ENCODE measurements at regions not wholly inside any gene's neighbourhood (a gene's known extent, or its start where the extent isn't known, plus 50 kb on each side); places are given as distances from the start of the nearest gene placed in this dataset.

DNA sequence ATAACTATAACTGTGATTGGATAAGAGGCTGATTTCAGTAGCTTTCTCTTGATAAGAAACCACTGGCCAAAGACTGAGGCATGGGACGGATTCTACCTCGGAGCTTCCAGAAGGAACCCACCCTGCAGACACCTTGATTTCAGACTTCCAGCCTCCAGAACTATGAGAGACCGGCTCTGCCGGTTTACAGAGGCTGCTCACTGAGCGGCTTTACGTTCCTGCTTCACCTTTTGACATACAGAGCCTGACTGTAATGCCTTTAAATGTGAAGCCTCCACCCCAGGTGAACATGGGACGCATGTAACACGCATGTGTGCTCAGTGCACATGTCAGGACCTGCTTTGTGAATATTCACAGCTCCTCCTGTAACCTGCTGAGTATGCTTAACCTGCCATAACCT is 361.5 kb downstream of the CTTN start:
- Histone ChIP-seq H2AFZ (ENCODE audit: low read length) (no peak overlapping the region), H2AK5ac (ENCODE audit: low read depth, low read length) (no peak overlapping the region), H2BK120ac (ENCODE audit: low read depth, low read length) (no peak overlapping the region), H3K23ac (ENCODE audit: low read depth, low read length, poor library complexity) (no peak overlapping the region), H3K9ac (ENCODE audit: low read depth, low read length, poor library complexity) (no peak overlapping the region), H3K27me3 (ENCODE audit: control insufficient read depth in 3 of 3, insufficient read depth in 3 of 3, low read depth in 1 of 3, low read length in 3 of 3) (no peaks in the 10 kb centered on the region), H2BK12ac (ENCODE audit: low read length) (no peak overlapping the region), H3K18ac (ENCODE audit: low read length) (no peak overlapping the region), H2BK15ac (ENCODE audit: low read length) (no peak overlapping the region), H3K4me1 (ENCODE audit: control insufficient read depth in 2 of 2, insufficient read depth in 1 of 2, low read depth in 1 of 2, low read length in 2 of 2) (peaks cover 5 to 6% of the 10 kb centered on the region in 2 donors), H4K91ac (ENCODE audit: low read depth, low read length, poor library complexity) (no peak overlapping the region), H4K8ac (ENCODE audit: low read depth, low read length) (no peak overlapping the region), H3K4me2 (ENCODE audit: insufficient read depth, low read length, poor library complexity, severe bottlenecking) (no peak overlapping the region), H3K14ac (ENCODE audit: low read length) (no peak overlapping the region), H3K4me3 (ENCODE audit: low read length in 2 of 2) (no peak overlapping the region), H3K36me3 (replicated peaks in 1 of 2; ENCODE audit: control insufficient read depth in 2 of 2, insufficient read depth in 2 of 2, low read length in 2 of 2) (no peaks in the 10 kb centered on the region), H3K4ac (ENCODE audit: low read length) (no peak overlapping the region), H3K27ac (replicated peaks; ENCODE audit: low read length) (no peak overlapping the region), H3K9me3 (replicated peaks in 1 of 2; ENCODE audit: control insufficient read depth in 2 of 2, insufficient read depth in 1 of 2, low read depth in 1 of 2, low read length in 2 of 2) (peaks cover 0 to 2% of the 10 kb centered on the region in 2 donors), H3K79me1 (ENCODE audit: low read depth, low read length) (peaks cover 2% of the 10 kb centered on the region), H2BK5ac (ENCODE audit: low read length) (no peak overlapping the region)
- WGBS, 2 donors (ENCODE audit: extremely low coverage in 2 of 2, insufficient read length in 2 of 2, insufficient replicate concordance in 1 of 2) = no CpG with 5 or more reads among the region's 8 CpGs
- DNase-seq (ENCODE audit: low spot score) = no peak

DNA sequence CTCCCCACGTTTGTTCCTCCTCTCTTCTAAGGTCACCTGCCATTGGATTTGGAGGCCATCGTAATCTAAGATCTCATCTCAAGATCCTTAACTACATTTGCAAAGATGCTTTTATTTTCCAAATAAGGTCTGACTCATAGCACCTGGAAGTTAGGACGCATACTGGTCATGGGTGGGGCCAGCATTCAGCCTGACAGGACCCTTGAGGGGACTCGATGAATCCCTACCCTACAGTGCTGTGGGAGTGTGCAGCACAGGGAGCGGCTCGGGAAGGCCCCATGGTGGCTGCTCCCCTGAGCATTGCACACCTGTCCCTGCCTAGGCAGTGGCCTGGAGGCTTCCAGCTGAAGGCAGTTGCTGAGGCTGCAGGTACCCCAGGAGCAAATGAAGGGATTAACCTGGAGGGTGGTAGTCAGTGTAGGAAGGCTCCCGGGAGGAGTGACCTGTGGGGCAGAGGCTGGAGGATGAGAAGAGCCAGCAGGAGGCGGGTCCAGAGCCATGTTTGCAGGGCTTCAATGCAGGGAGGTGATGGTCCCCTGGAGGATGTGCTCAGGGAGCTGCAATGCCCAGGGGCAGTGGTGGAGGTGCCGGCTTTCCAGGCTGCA is 362.2 kb downstream of the CTTN start:
- Histone ChIP-seq H3K9ac (ENCODE audit: low read depth, low read length, poor library complexity) (no peak overlapping the region), H3K36me3 (replicated peaks in 1 of 2; ENCODE audit: control insufficient read depth in 2 of 2, insufficient read depth in 2 of 2, low read length in 2 of 2) (no peaks in the 10 kb centered on the region), H2BK5ac (ENCODE audit: low read length) (no peak overlapping the region), H3K4ac (ENCODE audit: low read length) (no peak overlapping the region), H2BK12ac (ENCODE audit: low read length) (no peak overlapping the region), H2AK5ac (ENCODE audit: low read depth, low read length) (peak overlapping the region; percentile 71), H3K79me1 (ENCODE audit: low read depth, low read length) (peaks cover 2% of the 10 kb centered on the region), H2BK120ac (ENCODE audit: low read depth, low read length) (no peak overlapping the region), H3K18ac (ENCODE audit: low read length) (peak overlapping the region; percentile 44), H3K27me3 (ENCODE audit: control insufficient read depth in 3 of 3, insufficient read depth in 3 of 3, low read depth in 1 of 3, low read length in 3 of 3) (no peaks in the 10 kb centered on the region), H3K23ac (ENCODE audit: low read depth, low read length, poor library complexity) (no peak overlapping the region), H2AFZ (ENCODE audit: low read length) (no peak overlapping the region), H3K14ac (ENCODE audit: low read length) (no peak overlapping the region), H3K4me3 (ENCODE audit: low read length in 2 of 2) (no peak overlapping the region), H4K91ac (ENCODE audit: low read depth, low read length, poor library complexity) (no peak overlapping the region), H3K27ac (replicated peaks; ENCODE audit: low read length) (no peak overlapping the region), H3K4me2 (ENCODE audit: insufficient read depth, low read length, poor library complexity, severe bottlenecking) (no peak overlapping the region), H4K8ac (ENCODE audit: low read depth, low read length) (no peak overlapping the region), H3K4me1 (ENCODE audit: control insufficient read depth in 2 of 2, insufficient read depth in 1 of 2, low read depth in 1 of 2, low read length in 2 of 2) (peaks cover 4 to 6% of the 10 kb centered on the region in 2 donors), H3K9me3 (replicated peaks in 1 of 2; ENCODE audit: control insufficient read depth in 2 of 2, insufficient read depth in 1 of 2, low read depth in 1 of 2, low read length in 2 of 2) (peaks cover 0 to 2% of the 10 kb centered on the region in 2 donors), H2BK15ac (ENCODE audit: low read length) (no peak overlapping the region)
- no peak for DNase-seq (ENCODE audit: low spot score)
- WGBS, 2 donors (ENCODE audit: extremely low coverage in 2 of 2, insufficient read length in 2 of 2, insufficient replicate concordance in 1 of 2) = no CpG with 5 or more reads among the region's 9 CpGs

DNA sequence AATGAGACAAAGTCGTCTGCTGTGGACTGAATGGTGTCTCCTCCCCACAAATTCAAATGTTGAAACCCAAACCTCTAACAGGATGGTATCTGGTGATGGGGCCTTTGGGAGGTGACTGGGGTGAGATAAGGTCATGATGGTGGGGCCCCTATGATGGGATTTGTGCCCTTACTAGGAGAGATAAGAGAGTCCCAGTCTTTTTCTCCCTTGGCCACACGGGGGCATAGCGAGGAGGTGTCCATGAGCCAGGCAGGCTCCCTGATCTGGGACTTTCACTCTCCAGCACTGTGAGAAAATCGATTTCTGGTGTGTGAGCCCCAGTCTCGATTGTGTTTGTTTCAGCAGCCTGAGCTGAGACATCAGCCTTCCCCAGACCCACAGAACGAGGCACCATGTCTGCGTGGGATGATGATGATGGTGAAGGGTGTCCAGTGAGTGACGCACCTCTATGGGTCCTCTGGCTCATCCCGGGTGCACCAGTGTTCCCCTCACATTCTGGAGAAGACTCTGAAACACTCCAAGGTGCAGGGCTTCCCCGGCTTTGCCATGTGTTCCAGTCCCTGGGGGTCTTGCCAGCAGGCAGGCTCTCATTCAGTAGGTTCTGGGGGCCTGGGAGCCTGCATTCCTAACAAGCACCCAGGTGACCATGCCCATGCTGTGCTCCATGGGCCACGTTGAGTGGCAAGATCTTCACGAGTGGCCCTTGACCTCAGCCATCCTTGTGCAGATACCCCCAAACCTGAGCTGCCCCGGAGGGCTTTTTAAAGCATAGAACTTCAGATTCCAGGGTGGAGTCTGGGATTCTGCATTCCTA is 363.0 kb downstream of the CTTN start:
- no peak overlapping the region for H3K18ac ChIP-seq (ENCODE audit: low read length)
- H2BK120ac ChIP-seq (ENCODE audit: low read depth, low read length) = no peak overlapping the region
- H3K9me3 ChIP-seq (replicated peaks in 1 of 2; ENCODE audit: control insufficient read depth in 2 of 2, insufficient read depth in 1 of 2, low read depth in 1 of 2, low read length in 2 of 2) = peaks cover 0 to 2% of the 10 kb centered on the region in 2 donors
- no peak overlapping the region for H3K27ac ChIP-seq (replicated peaks; ENCODE audit: low read length)
- no peak overlapping the region for H2AK5ac ChIP-seq (ENCODE audit: low read depth, low read length)
- no peak overlapping the region for H2BK5ac ChIP-seq (ENCODE audit: low read length)
- no peak overlapping the region for H2BK15ac ChIP-seq (ENCODE audit: low read length)
- H2AFZ ChIP-seq (ENCODE audit: low read length) = no peak overlapping the region
- H3K4me2 ChIP-seq (ENCODE audit: insufficient read depth, low read length, poor library complexity, severe bottlenecking) = no peak overlapping the region
- H3K4me3 ChIP-seq (ENCODE audit: low read length in 2 of 2) = no peak overlapping the region
- peaks cover 0 to 6% of the 10 kb centered on the region in 2 donors for H3K4me1 ChIP-seq (ENCODE audit: control insufficient read depth in 2 of 2, insufficient read depth in 1 of 2, low read depth in 1 of 2, low read length in 2 of 2)
- H3K27me3 ChIP-seq (ENCODE audit: control insufficient read depth in 3 of 3, insufficient read depth in 3 of 3, low read depth in 1 of 3, low read length in 3 of 3) = no peaks in the 10 kb centered on the region
- WGBS, 2 donors (ENCODE audit: extremely low coverage in 2 of 2, insufficient read length in 2 of 2, insufficient replicate concordance in 1 of 2) = no CpG with 5 or more reads among the region's 13 CpGs
- no peak overlapping the region for H3K9ac ChIP-seq (ENCODE audit: low read depth, low read length, poor library complexity)
- no peak overlapping the region for H3K4ac ChIP-seq (ENCODE audit: low read length)
- DNase-seq (ENCODE audit: low spot score) = no peak
- H3K23ac ChIP-seq (ENCODE audit: low read depth, low read length, poor library complexity) = peak overlapping the region; percentile 16
- H2BK12ac ChIP-seq (ENCODE audit: low read length) = no peak overlapping the region
- no peak overlapping the region for H4K8ac ChIP-seq (ENCODE audit: low read depth, low read length)
- H3K36me3 ChIP-seq (replicated peaks in 1 of 2; ENCODE audit: control insufficient read depth in 2 of 2, insufficient read depth in 2 of 2, low read length in 2 of 2) = no peaks in the 10 kb centered on the region
- peaks cover 2% of the 10 kb centered on the region for H3K79me1 ChIP-seq (ENCODE audit: low read depth, low read length)
- H3K14ac ChIP-seq (ENCODE audit: low read length) = no peak overlapping the region
- H4K91ac ChIP-seq (ENCODE audit: low read depth, low read length, poor library complexity) = no peak overlapping the region

DNA sequence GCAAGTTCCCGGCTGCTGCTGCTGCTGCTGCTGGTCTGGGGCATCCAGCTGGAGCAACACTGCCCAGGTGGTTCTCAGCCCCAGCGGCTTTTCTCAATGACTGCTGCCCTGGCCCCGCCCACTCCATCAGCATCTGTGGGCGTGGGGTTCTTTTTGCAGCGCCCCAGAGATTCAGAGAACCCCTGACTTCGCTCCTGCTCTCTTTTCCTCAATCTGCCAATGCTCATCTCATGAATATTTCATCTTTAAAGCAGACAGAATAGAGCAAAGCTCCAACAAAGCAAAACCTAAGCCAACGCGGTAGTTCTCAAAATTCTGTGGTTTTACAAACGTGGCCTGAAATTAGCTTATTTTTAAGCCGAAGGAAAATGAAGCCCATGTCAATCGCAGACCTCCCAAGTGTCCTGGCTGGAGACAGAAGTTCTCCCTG is 363.6 kb downstream of the CTTN start:
- no CpG with 5 or more reads among the region's 11 CpGs for WGBS, 2 donors (ENCODE audit: extremely low coverage in 2 of 2, insufficient read length in 2 of 2, insufficient replicate concordance in 1 of 2)

More for the DNA sequence above, 363.6 kb downstream of the CTTN start:
- no peak overlapping the region for H2BK120ac ChIP-seq (ENCODE audit: low read depth, low read length)
- H3K4me2 ChIP-seq (ENCODE audit: insufficient read depth, low read length, poor library complexity, severe bottlenecking) = no peak overlapping the region
- H3K14ac ChIP-seq (ENCODE audit: low read length) = no peak overlapping the region
- H3K9me3 ChIP-seq (replicated peaks in 1 of 2; ENCODE audit: control insufficient read depth in 2 of 2, insufficient read depth in 1 of 2, low read depth in 1 of 2, low read length in 2 of 2) = peaks cover 0 to 2% of the 10 kb centered on the region in 2 donors
- no peak overlapping the region for H3K23ac ChIP-seq (ENCODE audit: low read depth, low read length, poor library complexity)
- no peak overlapping the region for H4K91ac ChIP-seq (ENCODE audit: low read depth, low read length, poor library complexity)
- H3K27ac ChIP-seq (replicated peaks; ENCODE audit: low read length) = no peak overlapping the region
- H3K4me1 ChIP-seq (ENCODE audit: control insufficient read depth in 2 of 2, insufficient read depth in 1 of 2, low read depth in 1 of 2, low read length in 2 of 2) = peaks cover 0 to 6% of the 10 kb centered on the region in 2 donors
- H2BK12ac ChIP-seq (ENCODE audit: low read length) = no peak overlapping the region
- H3K27me3 ChIP-seq (ENCODE audit: control insufficient read depth in 3 of 3, insufficient read depth in 3 of 3, low read depth in 1 of 3, low read length in 3 of 3) = no peaks in the 10 kb centered on the region
- H2AFZ ChIP-seq (ENCODE audit: low read length) = no peak overlapping the region
- no peak overlapping the region for H2AK5ac ChIP-seq (ENCODE audit: low read depth, low read length)
- H3K9ac ChIP-seq (ENCODE audit: low read depth, low read length, poor library complexity) = no peak overlapping the region
- H4K8ac ChIP-seq (ENCODE audit: low read depth, low read length) = no peak overlapping the region
- no peak overlapping the region for H3K18ac ChIP-seq (ENCODE audit: low read length)
- no peak overlapping the region for H2BK15ac ChIP-seq (ENCODE audit: low read length)
- H2BK5ac ChIP-seq (ENCODE audit: low read length) = no peak overlapping the region
- no peak overlapping the region for H3K4ac ChIP-seq (ENCODE audit: low read length)
- DNase-seq (ENCODE audit: low spot score) = no peak
- H3K4me3 ChIP-seq (ENCODE audit: low read length in 2 of 2) = no peak overlapping the region
- no peaks in the 10 kb centered on the region for H3K79me1 ChIP-seq (ENCODE audit: low read depth, low read length)
- H3K36me3 ChIP-seq (replicated peaks in 1 of 2; ENCODE audit: control insufficient read depth in 2 of 2, insufficient read depth in 2 of 2, low read length in 2 of 2) = no peaks in the 10 kb centered on the region
